ENCODE measurements at regions not wholly inside any gene's neighbourhood (a gene's known extent, or its start where the extent isn't known, plus 50 kb on each side); places are given as distances from the start of the nearest gene placed in this dataset.

- peaks cover 0 to 3% (median 0%) of the 10 kb centered on the region in 3 experiments for H3K27me3 ChIP-seq (ENCODE audit: control insufficient read depth in 3 of 3, insufficient read depth in 3 of 3, low read depth in 1 of 3, low read length in 3 of 3)
- no peak overlapping the region for H2BK5ac ChIP-seq (ENCODE audit: low read length)
- peak overlapping the region; percentile 50 for H2AK5ac ChIP-seq (ENCODE audit: low read depth, low read length)
- no peak overlapping the region for H3K4ac ChIP-seq (ENCODE audit: low read length)
- H3K27ac ChIP-seq (replicated peaks; ENCODE audit: low read length): no peak overlapping the region
- peak overlapping the region; percentile 39 for H3K14ac ChIP-seq (ENCODE audit: low read length)
- WGBS, 2 donors (ENCODE audit: extremely low coverage in 2 of 2, insufficient read length in 2 of 2, insufficient replicate concordance in 1 of 2): no CpG with 5 or more reads among the region's 16 CpGs
- H3K9me3 ChIP-seq (replicated peaks in 1 of 2; ENCODE audit: control insufficient read depth in 2 of 2, insufficient read depth in 1 of 2, low read depth in 1 of 2, low read length in 2 of 2): no peaks in the 10 kb centered on the region
- DNase-seq (ENCODE audit: low spot score): no peak
- no peak overlapping the region for H3K4me2 ChIP-seq (ENCODE audit: insufficient read depth, low read length, poor library complexity, severe bottlenecking)
- peaks cover 0 to 11% of the 10 kb centered on the region in 2 donors for H3K4me1 ChIP-seq (ENCODE audit: control insufficient read depth in 2 of 2, insufficient read depth in 1 of 2, low read depth in 1 of 2, low read length in 2 of 2)
- no peak overlapping the region for H2AFZ ChIP-seq (ENCODE audit: low read length)
- H2BK120ac ChIP-seq (ENCODE audit: low read depth, low read length): no peak overlapping the region
- H3K23ac ChIP-seq (ENCODE audit: low read depth, low read length, poor library complexity): no peak overlapping the region
- H2BK12ac ChIP-seq (ENCODE audit: low read length): no peak overlapping the region
- no peak overlapping the region for H3K4me3 ChIP-seq (ENCODE audit: low read length in 2 of 2)
- no peak overlapping the region for H3K9ac ChIP-seq (ENCODE audit: low read depth, low read length, poor library complexity)
- no peak overlapping the region for H4K8ac ChIP-seq (ENCODE audit: low read depth, low read length)
- H2BK15ac ChIP-seq (ENCODE audit: low read length): no peak overlapping the region
- no peak overlapping the region for H3K18ac ChIP-seq (ENCODE audit: low read length)
- no peaks in the 10 kb centered on the region for H3K36me3 ChIP-seq (replicated peaks in 1 of 2; ENCODE audit: control insufficient read depth in 2 of 2, insufficient read depth in 2 of 2, low read length in 2 of 2)
- no peaks in the 10 kb centered on the region for H3K79me1 ChIP-seq (ENCODE audit: low read depth, low read length)
- no peak overlapping the region for H4K91ac ChIP-seq (ENCODE audit: low read depth, low read length, poor library complexity)
Measured at GRCh38 chr19:29021232-29021916, 191.6 kb downstream of the UQCRFS1 start.

GRCh38 chr19:29019403-29019802 lies 193.5 kb downstream of the UQCRFS1 start:
- Histone ChIP-seq H3K79me1 (ENCODE audit: low read depth, low read length) (no peaks in the 10 kb centered on the region), H3K18ac (ENCODE audit: low read length) (peak overlapping the region; percentile 23), H2BK120ac (ENCODE audit: low read depth, low read length) (peak overlapping the region; percentile 25), H3K4me2 (ENCODE audit: insufficient read depth, low read length, poor library complexity, severe bottlenecking) (no peak overlapping the region), H3K9me3 (replicated peaks in 1 of 2; ENCODE audit: control insufficient read depth in 2 of 2, insufficient read depth in 1 of 2, low read depth in 1 of 2, low read length in 2 of 2) (no peaks in the 10 kb centered on the region), H3K4me1 (ENCODE audit: control insufficient read depth in 2 of 2, insufficient read depth in 1 of 2, low read depth in 1 of 2, low read length in 2 of 2) (peaks cover 0 to 11% of the 10 kb centered on the region in 2 donors), H3K27ac (replicated peaks; ENCODE audit: low read length) (no peak overlapping the region), H3K27me3 (ENCODE audit: control insufficient read depth in 3 of 3, insufficient read depth in 3 of 3, low read depth in 1 of 3, low read length in 3 of 3) (peaks cover 0 to 3% (median 0%) of the 10 kb centered on the region in 3 experiments), H3K36me3 (replicated peaks in 1 of 2; ENCODE audit: control insufficient read depth in 2 of 2, insufficient read depth in 2 of 2, low read length in 2 of 2) (no peaks in the 10 kb centered on the region), H3K4me3 (ENCODE audit: low read length in 2 of 2) (no peak overlapping the region), H3K14ac (ENCODE audit: low read length) (peak overlapping the region; percentile 66), H2AFZ (ENCODE audit: low read length) (no peak overlapping the region), H2BK15ac (ENCODE audit: low read length) (peak overlapping the region; percentile 50), H3K4ac (ENCODE audit: low read length) (no peak overlapping the region), H4K91ac (ENCODE audit: low read depth, low read length, poor library complexity) (no peak overlapping the region), H3K9ac (ENCODE audit: low read depth, low read length, poor library complexity) (peak overlapping the region; percentile 63), H2BK5ac (ENCODE audit: low read length) (no peak overlapping the region), H2AK5ac (ENCODE audit: low read depth, low read length) (no peak overlapping the region), H2BK12ac (ENCODE audit: low read length) (peak overlapping the region; percentile 80), H3K23ac (ENCODE audit: low read depth, low read length, poor library complexity) (no peak overlapping the region), H4K8ac (ENCODE audit: low read depth, low read length) (no peak overlapping the region)
- no peak for DNase-seq (ENCODE audit: low spot score)
- WGBS, 2 donors (ENCODE audit: extremely low coverage in 2 of 2, insufficient read length in 2 of 2, insufficient replicate concordance in 1 of 2): no CpG with 5 or more reads among the region's 14 CpGs

GRCh38 chr19:29018542-29018941 lies 194.4 kb downstream of the UQCRFS1 start:
- Histone ChIP-seq H3K4me2 (ENCODE audit: insufficient read depth, low read length, poor library complexity, severe bottlenecking) (no peak overlapping the region), H3K18ac (ENCODE audit: low read length) (peak overlapping the region; percentile 83), H4K8ac (ENCODE audit: low read depth, low read length) (no peak overlapping the region), H2AFZ (ENCODE audit: low read length) (no peak overlapping the region), H3K4me3 (ENCODE audit: low read length in 2 of 2) (no peak overlapping the region), H2BK15ac (ENCODE audit: low read length) (peak overlapping the region; percentile 77), H2BK120ac (ENCODE audit: low read depth, low read length) (no peak overlapping the region), H3K9me3 (replicated peaks in 1 of 2; ENCODE audit: control insufficient read depth in 2 of 2, insufficient read depth in 1 of 2, low read depth in 1 of 2, low read length in 2 of 2) (no peaks in the 10 kb centered on the region), H3K14ac (ENCODE audit: low read length) (no peak overlapping the region), H3K27ac (replicated peaks; ENCODE audit: low read length) (no peak overlapping the region), H3K4ac (ENCODE audit: low read length) (no peak overlapping the region), H3K4me1 (ENCODE audit: control insufficient read depth in 2 of 2, insufficient read depth in 1 of 2, low read depth in 1 of 2, low read length in 2 of 2) (peaks cover 0 to 11% of the 10 kb centered on the region in 2 donors), H4K91ac (ENCODE audit: low read depth, low read length, poor library complexity) (no peak overlapping the region), H3K79me1 (ENCODE audit: low read depth, low read length) (no peaks in the 10 kb centered on the region), H3K36me3 (replicated peaks in 1 of 2; ENCODE audit: control insufficient read depth in 2 of 2, insufficient read depth in 2 of 2, low read length in 2 of 2) (no peaks in the 10 kb centered on the region), H2BK12ac (ENCODE audit: low read length) (peak overlapping the region; percentile 53), H2AK5ac (ENCODE audit: low read depth, low read length) (peak overlapping the region; percentile 90), H2BK5ac (ENCODE audit: low read length) (no peak overlapping the region), H3K23ac (ENCODE audit: low read depth, low read length, poor library complexity) (no peak overlapping the region), H3K9ac (ENCODE audit: low read depth, low read length, poor library complexity) (no peak overlapping the region), H3K27me3 (ENCODE audit: control insufficient read depth in 3 of 3, insufficient read depth in 3 of 3, low read depth in 1 of 3, low read length in 3 of 3) (no peaks in the 10 kb centered on the region)
- no peak for DNase-seq (ENCODE audit: low spot score)
- WGBS, 2 donors (ENCODE audit: extremely low coverage in 2 of 2, insufficient read length in 2 of 2, insufficient replicate concordance in 1 of 2): no CpG with 5 or more reads among the region's 3 CpGs

GRCh38 chr19:29017788-29018187 lies 195.2 kb downstream of the UQCRFS1 start:
- Histone ChIP-seq H2BK5ac (ENCODE audit: low read length) (no peak overlapping the region), H2BK15ac (ENCODE audit: low read length) (no peak overlapping the region), H3K23ac (ENCODE audit: low read depth, low read length, poor library complexity) (no peak overlapping the region), H3K36me3 (replicated peaks in 1 of 2; ENCODE audit: control insufficient read depth in 2 of 2, insufficient read depth in 2 of 2, low read length in 2 of 2) (no peaks in the 10 kb centered on the region), H3K27ac (replicated peaks; ENCODE audit: low read length) (no peak overlapping the region), H3K9me3 (replicated peaks in 1 of 2; ENCODE audit: control insufficient read depth in 2 of 2, insufficient read depth in 1 of 2, low read depth in 1 of 2, low read length in 2 of 2) (no peaks in the 10 kb centered on the region), H3K18ac (ENCODE audit: low read length) (no peak overlapping the region), H2AK5ac (ENCODE audit: low read depth, low read length) (no peak overlapping the region), H2BK12ac (ENCODE audit: low read length) (no peak overlapping the region), H3K27me3 (ENCODE audit: control insufficient read depth in 3 of 3, insufficient read depth in 3 of 3, low read depth in 1 of 3, low read length in 3 of 3) (no peaks in the 10 kb centered on the region), H4K91ac (ENCODE audit: low read depth, low read length, poor library complexity) (no peak overlapping the region), H3K14ac (ENCODE audit: low read length) (no peak overlapping the region), H3K79me1 (ENCODE audit: low read depth, low read length) (no peaks in the 10 kb centered on the region), H2BK120ac (ENCODE audit: low read depth, low read length) (no peak overlapping the region), H3K9ac (ENCODE audit: low read depth, low read length, poor library complexity) (no peak overlapping the region), H2AFZ (ENCODE audit: low read length) (no peak overlapping the region), H3K4me3 (ENCODE audit: low read length in 2 of 2) (no peak overlapping the region), H3K4ac (ENCODE audit: low read length) (no peak overlapping the region), H3K4me2 (ENCODE audit: insufficient read depth, low read length, poor library complexity, severe bottlenecking) (no peak overlapping the region), H3K4me1 (ENCODE audit: control insufficient read depth in 2 of 2, insufficient read depth in 1 of 2, low read depth in 1 of 2, low read length in 2 of 2) (peaks cover 0 to 13% of the 10 kb centered on the region in 2 donors), H4K8ac (ENCODE audit: low read depth, low read length) (no peak overlapping the region)
- no CpG with 5 or more reads among the region's 8 CpGs for WGBS, 2 donors (ENCODE audit: extremely low coverage in 2 of 2, insufficient read length in 2 of 2, insufficient replicate concordance in 1 of 2)
- no peak for DNase-seq (ENCODE audit: low spot score)

Measured in neuronal stem cell (in vitro differentiated cells).